CD4-positive, alpha-beta T cell (primary cell): ENCODE measurements at regions not wholly inside any gene's neighbourhood (a gene's known extent, or its start where the extent isn't known, plus 50 kb on each side); places are given as distances from the start of the nearest gene placed in this dataset.

Experiments
- ATAC-seq: fragments of 200-7000 bp; cut with Tn5 transposase; one replicate; pipeline ENCODE4 v1.10.0; 2022; ENCODE audit warnings: mild to moderate bottlenecking; ENCODE audit not compliant: poor library complexity
- CTCF ChIA-PET: fragments of 350-600 bp; sonication (Branson Sonifier 250); formaldehyde crosslinking; loops from one replicate; lab custom pipeline; 2021; ENCODE audit warnings: antibody characterized with exemption, inconsistent platforms; lab: Charles Lee
- POLR2A ChIA-PET: fragments of 350-600 bp; sonication (Branson Sonifier 250); formaldehyde crosslinking; loops from one replicate; lab custom pipeline; 2021; ENCODE audit warnings: antibody characterized with exemption, inconsistent platforms; lab: Charles Lee
- DNase-seq, 14 experiments: peaks; one replicate each; pipeline ENCODE4 v3.0.0-alpha.2; 2013 to 2020; ENCODE audit warnings: mixed read lengths in 2 of 14
- H3K27ac ChIP-seq, 2 donors: one replicate each; pipeline versions ENCODE4 v1.5.1 to v1.7.0; 2013; ENCODE audit warnings: low read length in 2 of 2, low read depth in 1 of 2, mild to moderate bottlenecking in 1 of 2
- H3K27me3 ChIP-seq, 2 experiments: 1 replicate in 1 of 2; 2 replicates in 1 of 2; pipeline versions ENCODE4 v1.6.1 to v1.7.0; 2013; ENCODE audit warnings: low read length in 2 of 2, control low read depth in 1 of 2, mild to moderate bottlenecking in 1 of 2, moderate library complexity in 1 of 2; ENCODE audit not compliant: insufficient read depth in 2 of 2, control insufficient read depth in 1 of 2
- H3K36me3 ChIP-seq: one replicate; pipeline ENCODE4 v1.6.1; 2013; ENCODE audit warnings: low read length, control low read depth; ENCODE audit not compliant: insufficient read depth
- H3K4me1 ChIP-seq: one replicate; pipeline ENCODE4 v1.6.1; 2013; ENCODE audit warnings: low read length, control low read depth; ENCODE audit not compliant: insufficient read depth
- H3K4me3 ChIP-seq: one replicate; pipeline ENCODE4 v1.5.1; 2013; ENCODE audit warnings: mild to moderate bottlenecking, low read length, moderate library complexity
- H3K9me3 ChIP-seq, 2 experiments: 1 replicate in 1 of 2; 2 replicates in 1 of 2; pipeline versions ENCODE4 v1.6.1 to v1.7.0; 2013; ENCODE audit warnings: low read length in 2 of 2, mild to moderate bottlenecking in 2 of 2, control low read depth in 1 of 2, moderate library complexity in 1 of 2; ENCODE audit not compliant: control insufficient read depth in 1 of 2, insufficient read depth in 1 of 2
- H3K27ac Mint-ChIP-seq: one replicate; pipeline ENCODE4 v1.8.0; 2020; ENCODE audit warnings: mixed read lengths
- H3K27me3 Mint-ChIP-seq: one replicate; pipeline ENCODE4 v1.8.0; 2021; ENCODE audit warnings: mixed read lengths
- H3K36me3 Mint-ChIP-seq: one replicate; pipeline ENCODE4 v1.8.0; 2021; ENCODE audit warnings: low read depth, mixed read lengths
- H3K4me1 Mint-ChIP-seq: one replicate; pipeline ENCODE4 v1.8.0; 2021; ENCODE audit warnings: low read depth, mixed read lengths
- H3K4me3 Mint-ChIP-seq: one replicate; pipeline ENCODE4 v1.8.0; 2020; ENCODE audit warnings: mild to moderate bottlenecking, mixed read lengths
- H3K9me3 Mint-ChIP-seq: one replicate; pipeline ENCODE4 v1.8.0; 2020; ENCODE audit warnings: mixed read lengths
- intact Hi-C, 2 experiments: fragments of 100-400 bp; cut with DNase I in 1 of 2; cut with micrococcal nuclease in 1 of 2; formaldehyde crosslinking; loops; one replicate each; pipeline versions ENCODE4 v1.15.1 to v1.9.0; 2023 to 2025; cut with DNase I, micrococcal nuclease
- TF ChIP-seq, protein P1 (sequence below): fragments of 200-600 bp; IDR thresholded peaks from one replicate; pipeline ENCODE4 v1.8.0; 2022; ENCODE audit warnings: antibody characterized with exemption, mild to moderate bottlenecking

DNA sequence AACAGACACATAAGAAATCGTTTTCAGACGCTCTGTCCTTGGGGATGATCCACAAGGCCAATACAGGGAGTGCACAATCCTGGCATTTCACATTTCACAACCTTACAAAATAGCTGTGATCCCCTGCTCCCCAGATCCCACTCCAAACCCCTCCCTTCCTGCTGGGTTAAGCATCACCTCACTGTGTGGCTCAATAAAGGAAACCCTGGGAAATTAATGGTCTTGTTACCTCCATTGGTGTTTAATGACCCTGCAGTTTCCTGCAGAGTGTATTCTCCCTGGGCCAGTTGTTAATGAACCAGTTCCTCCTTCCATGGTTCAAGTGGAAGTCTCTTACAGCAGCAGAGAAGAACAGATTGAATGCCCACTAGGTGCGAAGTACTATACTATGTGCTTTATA is 334.7 kb downstream of the OMA1 start:
- H3K9me3 Mint-ChIP-seq, result no peaks in the 10 kb centered on the region
- H3K27ac ChIP-seq, result no peak overlapping the region
- no peaks in the 10 kb centered on the region for H3K27me3 ChIP-seq
- H3K27me3 Mint-ChIP-seq, result no peaks in the 10 kb centered on the region
- ChIA-PET POLR2A (no interaction called here), CTCF (no interaction called here)
- no peaks in the 10 kb centered on the region for H3K4me1 ChIP-seq
- H3K4me3 Mint-ChIP-seq, result no peak overlapping the region
- H3K27ac Mint-ChIP-seq, result no peak overlapping the region
- H3K9me3 ChIP-seq, result no peaks in the 10 kb centered on the region
- H3K36me3 ChIP-seq, result no peaks in the 10 kb centered on the region
- no peaks in the 10 kb centered on the region for H3K36me3 Mint-ChIP-seq
- no peak for ATAC-seq
- TF ChIP-seq, protein P1, sequence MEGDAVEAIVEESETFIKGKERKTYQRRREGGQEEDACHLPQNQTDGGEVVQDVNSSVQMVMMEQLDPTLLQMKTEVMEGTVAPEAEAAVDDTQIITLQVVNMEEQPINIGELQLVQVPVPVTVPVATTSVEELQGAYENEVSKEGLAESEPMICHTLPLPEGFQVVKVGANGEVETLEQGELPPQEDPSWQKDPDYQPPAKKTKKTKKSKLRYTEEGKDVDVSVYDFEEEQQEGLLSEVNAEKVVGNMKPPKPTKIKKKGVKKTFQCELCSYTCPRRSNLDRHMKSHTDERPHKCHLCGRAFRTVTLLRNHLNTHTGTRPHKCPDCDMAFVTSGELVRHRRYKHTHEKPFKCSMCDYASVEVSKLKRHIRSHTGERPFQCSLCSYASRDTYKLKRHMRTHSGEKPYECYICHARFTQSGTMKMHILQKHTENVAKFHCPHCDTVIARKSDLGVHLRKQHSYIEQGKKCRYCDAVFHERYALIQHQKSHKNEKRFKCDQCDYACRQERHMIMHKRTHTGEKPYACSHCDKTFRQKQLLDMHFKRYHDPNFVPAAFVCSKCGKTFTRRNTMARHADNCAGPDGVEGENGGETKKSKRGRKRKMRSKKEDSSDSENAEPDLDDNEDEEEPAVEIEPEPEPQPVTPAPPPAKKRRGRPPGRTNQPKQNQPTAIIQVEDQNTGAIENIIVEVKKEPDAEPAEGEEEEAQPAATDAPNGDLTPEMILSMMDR, result no peak
- intact Hi-C loops, result no loop called here
- no peaks in the 10 kb centered on the region for H3K4me1 Mint-ChIP-seq
- H3K4me3 ChIP-seq, result no peak overlapping the region
- no peak for DNase-seq

DNA sequence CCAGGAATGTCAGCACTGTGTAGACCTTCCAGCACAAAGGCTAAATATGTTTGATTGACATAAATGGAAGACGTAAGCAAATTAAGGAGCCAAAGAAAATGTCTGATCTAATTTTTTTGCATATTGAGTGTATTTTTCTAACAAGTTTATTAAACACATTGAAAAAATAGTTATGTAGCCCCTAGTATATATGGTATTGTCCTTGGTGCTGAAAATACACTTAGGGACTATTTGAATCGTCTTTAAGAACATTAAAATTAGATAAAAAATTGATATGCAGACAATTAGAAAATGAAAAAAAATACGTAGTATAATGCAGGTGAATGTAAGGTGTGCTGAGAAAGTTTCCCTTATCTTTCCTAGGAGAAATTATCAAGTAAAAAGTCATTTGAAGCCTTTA is 337.0 kb downstream of the OMA1 start:
- no peak for ATAC-seq
- intact Hi-C loops, result no loop called here
- CTCF ChIA-PET, result no interaction called here

DNA sequence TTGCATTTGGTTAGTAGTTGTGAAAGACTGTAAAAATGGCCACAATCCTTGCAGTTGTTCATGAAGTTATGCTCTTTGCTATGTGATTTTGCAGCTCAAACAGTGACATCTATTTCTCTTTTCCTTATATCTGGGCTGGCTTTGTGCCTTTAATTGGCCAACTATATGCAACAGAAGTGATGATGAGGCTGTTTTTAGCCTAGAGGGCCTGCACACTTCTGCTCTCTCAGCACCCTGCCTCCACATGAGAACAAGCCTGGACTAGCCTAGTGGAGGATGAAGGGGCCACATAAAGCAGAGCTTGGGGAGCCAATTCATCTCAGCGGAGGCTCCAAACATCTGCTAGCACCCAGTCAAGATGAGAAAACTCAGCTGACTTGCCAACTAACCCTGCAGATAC is 339.8 kb downstream of the OMA1 start:
- ChIA-PET CTCF (no interaction called here), POLR2A (no interaction called here)
- TF ChIP-seq, protein P1, result no peak
- DNase-seq, result no peak
- intact Hi-C loops, result no loop called here
- Histone ChIP-seq H3K9me3 (no peaks in the 10 kb centered on the region), H3K36me3 (no peaks in the 10 kb centered on the region), H3K27ac (no peak overlapping the region), H3K27me3 (no peaks in the 10 kb centered on the region), H3K4me1 (no peaks in the 10 kb centered on the region), H3K4me3 (no peak overlapping the region)
- Mint-ChIP-seq H3K27ac (no peak overlapping the region), H3K9me3 (no peaks in the 10 kb centered on the region), H3K4me1 (no peaks in the 10 kb centered on the region), H3K27me3 (no peaks in the 10 kb centered on the region), H3K36me3 (no peaks in the 10 kb centered on the region), H3K4me3 (no peak overlapping the region)
- ATAC-seq, result no peak

More for the DNA sequence above, 337.0 kb downstream of the OMA1 start:
- Mint-ChIP-seq H3K9me3 (no peaks in the 10 kb centered on the region), H3K4me1 (no peaks in the 10 kb centered on the region), H3K4me3 (no peak overlapping the region), H3K27ac (no peak overlapping the region), H3K27me3 (no peaks in the 10 kb centered on the region), H3K36me3 (no peaks in the 10 kb centered on the region)
- DNase-seq, result no peak
- TF ChIP-seq, protein P1, result no peak
- Histone ChIP-seq H3K27ac (no peak overlapping the region), H3K27me3 (no peaks in the 10 kb centered on the region), H3K4me3 (no peak overlapping the region), H3K36me3 (no peaks in the 10 kb centered on the region), H3K9me3 (no peaks in the 10 kb centered on the region), H3K4me1 (no peaks in the 10 kb centered on the region)
- POLR2A ChIA-PET, result no interaction called here
